ENCODE measurements at regions not wholly inside any gene's neighbourhood (a gene's known extent, or its start where the extent isn't known, plus 50 kb on each side); places are given as distances from the start of the nearest gene placed in this dataset.

- no peak for DNase-seq
These were observed 134.3 kb downstream of the TLE3 start for GRCh38 chr15:69963385-69963784.

GRCh38 chr15:69971771-69972170, 125.9 kb downstream of the TLE3 start:
- DNase-seq, result no peak

GRCh38 chr15:69972436-69972835, 125.3 kb downstream of the TLE3 start:
- DNase-seq, result no peak

GRCh38 chr15:69973102-69973714, 124.5 kb downstream of the TLE3 start:
- DNase-seq, result no peak

GRCh38 chr15:69973880-69974279, 123.8 kb downstream of the TLE3 start:
- DNase-seq, result no peak

GRCh38 chr15:69974321-69974720, 123.4 kb downstream of the TLE3 start:
- no peak for DNase-seq

- peak; percentile 68 for DNase-seq
These were observed 121.2 kb downstream of the TLE3 start for GRCh38 chr15:69976366-69976994.

GRCh38 chr15:69978603-69979002, 119.1 kb downstream of the TLE3 start:
- DNase-seq, result no peak

GRCh38 chr15:69979262-69979661, 118.5 kb downstream of the TLE3 start:
- DNase-seq, result no peak

GRCh38 chr15:69979783-69980182, 117.9 kb downstream of the TLE3 start:
- DNase-seq, result no peak

GRCh38 chr15:69980341-69981059, 117.2 kb downstream of the TLE3 start:
- no peak for DNase-seq

GRCh38 chr15:69982037-69982436, 115.7 kb downstream of the TLE3 start:
- DNase-seq, result no peak

- no peak for DNase-seq
These were observed 113.9 kb downstream of the TLE3 start for GRCh38 chr15:69983696-69984265.

- no peak for DNase-seq
These were observed 109.9 kb downstream of the TLE3 start for GRCh38 chr15:69987492-69988489.

- no peak for DNase-seq
These were observed 109.0 kb downstream of the TLE3 start for GRCh38 chr15:69988541-69989225.

- no peak for DNase-seq
These were observed 106.9 kb downstream of the TLE3 start for GRCh38 chr15:69990566-69991421.

- no peak for DNase-seq
These were observed 106.2 kb downstream of the TLE3 start for GRCh38 chr15:69991551-69991980.

- no peak for DNase-seq
These were observed 105.4 kb downstream of the TLE3 start for GRCh38 chr15:69992348-69992747.

- DNase-seq, result no peak
These were observed 103.1 kb downstream of the TLE3 start for GRCh38 chr15:69994429-69995205.
